ENCODE measurements at regions not wholly inside any gene's neighbourhood (a gene's known extent, or its start where the extent isn't known, plus 50 kb on each side); places are given as distances from the start of the nearest gene placed in this dataset.

- peak in 1 of 3 donors; percentile 6 for DNase-seq (ENCODE audit: low read depth in 3 of 3, low spot score in 2 of 3)
Measured at GRCh38 chr6:144977250-144977864, 692.2 kb downstream of the UTRN start.

- DNase-seq (ENCODE audit: low read depth in 3 of 3, low spot score in 2 of 3): no peak
Measured at GRCh38 chr6:144978208-144978607, 693.1 kb downstream of the UTRN start.

- DNase-seq (ENCODE audit: low read depth in 3 of 3, low spot score in 2 of 3): no peak
Measured at GRCh38 chr6:144986271-144986670, 701.1 kb downstream of the UTRN start.

- DNase-seq (ENCODE audit: low read depth in 3 of 3, low spot score in 2 of 3): no peak
Measured at GRCh38 chr6:144989319-144990107, 704.4 kb downstream of the UTRN start.

GRCh38 chr6:144990784-144991183 lies 705.6 kb downstream of the UTRN start:
- DNase-seq (ENCODE audit: low read depth in 3 of 3, low spot score in 2 of 3): no peak

- no peak for DNase-seq (ENCODE audit: low read depth in 3 of 3, low spot score in 2 of 3)
Measured at GRCh38 chr6:144993870-144994269, 708.7 kb downstream of the UTRN start.

GRCh38 chr6:144997996-144998395 lies 712.9 kb downstream of the UTRN start:
- DNase-seq (ENCODE audit: low read depth in 3 of 3, low spot score in 2 of 3): no peak

- no peak for DNase-seq (ENCODE audit: low read depth in 3 of 3, low spot score in 2 of 3)
Measured at GRCh38 chr6:144999127-144999526, 714.0 kb downstream of the UTRN start.

- peak in 1 of 3 donors; percentile 24 for DNase-seq (ENCODE audit: low read depth in 3 of 3, low spot score in 2 of 3)
Measured at GRCh38 chr6:145003145-145003544, 718.0 kb downstream of the UTRN start.

- DNase-seq (ENCODE audit: low read depth in 3 of 3, low spot score in 2 of 3): no peak
Measured at GRCh38 chr6:145006914-145007313, 721.8 kb downstream of the UTRN start.

- DNase-seq (ENCODE audit: low read depth in 3 of 3, low spot score in 2 of 3): no peak
Measured at GRCh38 chr6:145008715-145009114, 723.6 kb downstream of the UTRN start.

GRCh38 chr6:145009711-145010110 lies 724.6 kb downstream of the UTRN start:
- DNase-seq (ENCODE audit: low read depth in 3 of 3, low spot score in 2 of 3): no peak

GRCh38 chr6:145012039-145012662 lies 723.2 kb downstream of the EPM2A start:
- DNase-seq (ENCODE audit: low read depth in 3 of 3, low spot score in 2 of 3): no peak

- no peak for DNase-seq (ENCODE audit: low read depth in 3 of 3, low spot score in 2 of 3)
Measured at GRCh38 chr6:145015739-145016558, 719.4 kb downstream of the EPM2A start.

- DNase-seq (ENCODE audit: low read depth in 3 of 3, low spot score in 2 of 3): no peak
Measured at GRCh38 chr6:145017051-145017450, 718.3 kb downstream of the EPM2A start.

GRCh38 chr6:145017516-145017915 lies 717.8 kb downstream of the EPM2A start:
- no peak for DNase-seq (ENCODE audit: low read depth in 3 of 3, low spot score in 2 of 3)

- no peak for DNase-seq (ENCODE audit: low read depth in 3 of 3, low spot score in 2 of 3)
Measured at GRCh38 chr6:145018027-145018426, 717.3 kb downstream of the EPM2A start.

GRCh38 chr6:145020114-145020513 lies 715.2 kb downstream of the EPM2A start:
- DNase-seq (ENCODE audit: low read depth in 3 of 3, low spot score in 2 of 3): no peak

- no peak for DNase-seq (ENCODE audit: low read depth in 3 of 3, low spot score in 2 of 3)
Measured at GRCh38 chr6:145020543-145020942, 714.8 kb downstream of the EPM2A start.

GRCh38 chr6:145022199-145022796 lies 713.0 kb downstream of the EPM2A start:
- DNase-seq (ENCODE audit: low read depth in 3 of 3, low spot score in 2 of 3): no peak
